GM19324 (cell line): ENCODE measurements at regions not wholly inside any gene's neighbourhood (a gene's known extent, or its start where the extent isn't known, plus 50 kb on each side); places are given as distances from the start of the nearest gene placed in this dataset.
"Not testable (repeated sequence)": the region's sequence is repeated elsewhere in the genome, so short reads cannot be mapped to it uniquely, and the experiment has no call there.

ENCODE experiments used
- ATAC-seq: cut with Tn5 transposase; IDR thresholded peaks from one replicate; pipeline ENCODE4 v1.9.1; 2021; ENCODE audit warnings: mild to moderate bottlenecking, moderate library complexity; ENCODE audit not compliant: unreplicated experiment, low FRiP score

DNA sequence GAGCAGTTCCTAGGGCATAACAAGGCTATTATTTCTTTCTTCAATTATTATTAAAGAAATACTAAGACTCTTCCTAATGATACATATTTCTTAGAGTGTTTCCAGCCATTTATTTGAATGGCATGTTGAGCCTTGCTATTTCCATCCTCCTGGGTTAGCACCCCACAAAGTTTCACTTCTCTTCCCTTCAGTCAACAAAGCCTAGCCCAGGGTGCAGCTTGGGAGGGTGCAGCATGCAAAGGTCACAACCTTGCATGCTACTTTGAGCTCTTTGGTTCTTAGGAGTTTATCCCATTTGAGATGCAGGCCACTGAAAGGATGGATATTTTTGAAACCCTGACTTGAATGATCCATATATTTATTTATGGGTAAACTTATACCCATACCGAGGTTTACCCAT, 454.4 kb upstream of the MEIS1 start:
- no peak for ATAC-seq

DNA sequence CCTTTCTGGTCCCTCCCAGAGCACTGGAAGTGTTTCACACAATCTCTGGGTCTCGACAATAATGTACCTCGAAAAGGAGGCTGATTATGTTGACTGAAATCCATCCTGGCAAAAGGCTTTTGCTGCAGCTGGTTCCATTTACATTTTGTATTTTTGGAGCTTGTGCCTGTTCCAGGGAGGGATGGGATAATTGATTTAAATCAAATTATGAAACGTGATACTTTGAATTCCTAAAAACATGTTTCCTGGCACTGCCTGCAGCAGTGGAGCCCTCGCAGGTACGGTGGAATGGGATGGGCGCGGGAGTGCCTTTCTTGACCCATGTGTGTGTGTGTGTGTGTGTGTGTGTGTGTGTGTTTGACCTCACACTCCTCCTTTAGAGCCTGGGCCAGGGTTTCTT, 455.5 kb upstream of the MEIS1 start:
- ATAC-seq: no peak

DNA sequence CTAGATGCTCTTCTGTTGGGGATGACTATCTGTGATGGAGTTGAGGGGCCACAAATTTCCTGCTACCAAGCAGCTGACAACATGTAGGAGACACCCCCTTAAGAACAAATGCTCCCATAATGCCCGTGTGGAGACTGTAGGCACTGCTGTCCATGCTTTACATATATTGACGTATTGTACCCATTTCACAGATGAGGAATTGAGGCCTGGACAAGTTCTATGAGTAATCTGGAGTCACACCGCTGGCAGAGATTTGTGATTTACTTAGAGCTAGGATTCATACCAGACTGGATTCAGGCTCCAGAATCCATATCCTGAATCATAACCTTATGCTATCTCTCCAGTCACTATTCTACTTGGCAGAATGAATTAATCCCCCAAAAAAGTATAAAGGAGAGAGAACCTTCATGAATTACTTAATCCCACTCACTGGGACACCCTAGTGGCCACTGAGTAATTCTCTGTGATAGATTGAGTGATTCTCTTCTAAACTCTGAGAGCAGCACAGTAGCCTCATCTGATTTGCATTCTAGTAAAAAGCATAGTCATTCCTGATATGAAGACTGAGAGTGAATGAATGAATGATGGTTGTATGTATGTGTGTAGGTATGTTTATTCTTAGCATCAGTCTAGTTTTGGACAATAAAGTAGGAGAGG, 460.7 kb upstream of the MEIS1 start:
- ATAC-seq: no peak

DNA sequence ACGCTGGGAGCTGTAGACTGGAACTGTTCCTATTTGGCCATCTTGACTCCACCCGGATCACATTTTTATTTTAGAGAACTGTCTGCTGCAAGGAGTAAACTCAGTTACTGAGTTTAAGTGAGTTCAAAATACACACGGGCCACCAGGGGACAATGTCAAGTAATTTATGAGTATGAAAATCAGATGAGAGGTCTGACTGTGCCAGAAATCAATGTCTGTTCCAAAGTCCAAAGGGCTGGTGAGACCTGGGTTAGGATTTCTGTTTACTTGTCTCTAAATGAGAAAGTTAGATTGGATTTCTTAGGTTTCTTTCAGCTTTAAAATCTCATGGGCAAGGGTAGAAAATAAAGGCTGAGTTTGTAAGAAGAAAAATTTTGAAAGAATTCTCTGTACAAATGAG, 465.8 kb upstream of the MEIS1 start:
- ATAC-seq: no peak

DNA sequence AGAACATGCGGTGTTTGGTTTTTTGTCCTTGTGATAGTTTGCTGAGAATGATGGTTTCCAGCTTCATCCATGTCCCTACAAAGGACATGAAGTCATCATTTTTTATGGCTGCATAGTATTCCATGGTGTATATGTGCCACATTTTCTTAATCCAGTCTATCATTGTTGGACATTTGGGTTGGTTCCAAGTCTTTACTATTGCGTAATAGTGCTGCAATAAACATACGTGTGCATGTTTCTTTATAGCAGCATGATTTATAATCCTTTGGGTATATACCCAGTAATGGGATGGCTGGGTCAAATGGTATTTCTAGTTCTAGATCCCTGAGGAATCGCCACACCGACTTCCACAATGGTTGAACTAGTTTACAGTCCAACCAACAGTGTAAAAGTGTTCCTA, 471.6 kb upstream of the MEIS1 start:
- ATAC-seq: not testable (repeated sequence)

DNA sequence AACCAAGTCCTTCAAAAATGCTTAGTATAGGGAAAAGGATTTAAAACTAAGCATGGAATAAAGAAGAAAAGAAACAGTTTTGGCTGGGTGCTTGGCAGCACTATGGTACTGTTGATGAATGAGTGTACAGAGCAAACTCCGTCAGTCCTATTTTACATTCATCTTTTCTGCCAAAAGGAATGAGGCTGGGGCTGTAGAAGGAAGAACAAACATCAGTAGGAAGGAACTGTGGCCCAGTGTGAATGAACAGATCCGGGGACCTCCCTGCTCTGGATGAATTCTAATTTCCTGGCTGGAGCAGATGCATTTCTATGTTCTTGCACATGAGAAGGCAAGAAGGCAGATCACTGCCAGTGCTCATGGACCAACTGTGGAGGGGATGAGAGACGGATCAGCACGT, 474.0 kb upstream of the MEIS1 start:
- ATAC-seq: no peak

DNA sequence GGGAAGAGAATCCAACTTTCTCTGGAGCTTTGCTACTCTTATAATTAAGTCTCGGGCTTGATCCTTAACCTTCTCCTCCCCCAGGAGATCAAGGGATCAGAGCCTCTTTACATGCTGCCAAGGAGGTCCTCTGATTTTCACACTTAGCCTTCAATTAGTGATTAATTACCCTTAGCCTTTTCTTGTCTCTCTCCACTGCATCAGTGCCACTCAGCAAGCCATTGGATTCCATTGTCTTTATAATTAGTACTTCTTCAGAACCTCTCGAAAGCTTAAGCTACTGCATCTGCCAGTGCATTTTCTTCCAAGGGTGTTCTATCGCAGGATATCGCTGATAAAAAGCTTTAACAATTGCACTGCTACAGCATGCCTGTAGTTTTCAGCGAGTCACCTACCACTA, 477.0 kb upstream of the MEIS1 start:
- no peak for ATAC-seq

DNA sequence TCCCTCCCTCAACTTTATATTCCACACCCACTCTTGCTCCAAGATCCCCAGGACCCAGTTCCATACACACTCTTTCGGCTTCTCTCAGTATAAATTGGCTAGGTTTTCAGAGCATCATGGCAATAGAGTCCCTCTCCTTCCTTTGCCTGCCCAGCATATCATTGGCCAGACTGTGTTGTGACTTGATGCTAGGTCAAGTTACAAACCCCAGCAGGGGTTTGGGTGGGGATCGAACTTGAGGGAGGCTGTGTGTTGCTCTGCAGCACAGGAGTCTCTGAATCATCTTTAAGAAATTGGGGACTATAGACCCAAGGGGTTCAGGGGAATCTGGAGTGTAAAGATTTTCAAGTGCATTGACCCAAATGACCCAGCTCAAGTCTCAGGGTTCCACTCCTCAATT, 477.5 kb upstream of the MEIS1 start:
- ATAC-seq: no peak

DNA sequence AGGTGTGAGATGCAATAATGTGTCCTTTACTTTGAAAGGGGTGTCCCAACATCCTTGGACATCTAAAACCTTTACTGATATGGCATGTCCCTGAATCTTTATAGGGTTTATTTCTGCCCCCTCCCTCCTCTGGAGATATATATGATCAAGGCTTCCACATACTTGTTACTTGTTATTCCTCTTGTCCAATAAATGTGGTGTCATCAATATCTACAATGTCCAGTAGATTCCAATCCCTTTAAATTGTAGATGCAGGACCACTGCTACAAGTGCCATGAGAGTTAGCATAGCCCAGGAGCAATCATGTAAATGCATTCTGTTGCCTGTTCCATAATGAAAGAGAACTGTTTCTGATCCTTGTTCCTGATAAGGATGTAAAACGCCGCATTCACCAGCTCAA, 479.7 kb upstream of the MEIS1 start:
- no peak for ATAC-seq

DNA sequence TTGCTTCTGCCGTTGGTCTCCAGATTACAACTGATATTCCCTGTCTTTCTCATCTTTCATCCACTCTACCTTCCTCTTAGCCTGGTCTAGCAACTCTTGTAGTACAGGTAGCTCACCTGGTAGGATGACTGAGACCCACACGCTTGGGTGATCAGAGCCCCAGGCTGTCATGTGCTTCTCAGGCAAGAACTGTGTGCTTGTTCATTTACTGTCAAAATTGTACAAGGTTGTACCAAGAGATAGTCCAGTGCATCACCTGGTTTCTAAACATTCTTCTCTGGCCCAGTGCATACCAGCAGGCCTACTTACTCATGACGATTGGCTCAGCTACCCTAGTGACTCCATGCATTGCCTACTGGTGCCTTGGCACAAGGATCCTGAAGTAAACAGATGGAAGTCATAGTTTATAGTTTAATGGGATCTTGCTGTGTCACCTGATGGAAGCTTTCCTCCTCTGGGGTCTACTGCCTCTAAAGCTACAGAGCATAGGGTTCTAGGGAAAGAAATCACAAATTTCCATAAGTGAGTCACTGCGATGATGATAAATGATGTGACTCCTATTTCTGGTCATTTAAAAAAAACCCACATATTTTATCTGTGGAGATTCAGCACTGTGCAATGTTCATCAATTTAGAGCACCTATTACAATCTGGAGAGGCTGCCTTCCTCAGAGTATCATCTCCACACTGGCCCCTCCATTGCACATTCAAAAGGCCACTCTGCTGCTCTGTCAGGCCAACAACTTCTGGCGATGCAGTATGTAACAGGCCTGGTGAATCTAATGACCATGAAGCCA, 481.8 kb upstream of the MEIS1 start:
- ATAC-seq: no peak

DNA sequence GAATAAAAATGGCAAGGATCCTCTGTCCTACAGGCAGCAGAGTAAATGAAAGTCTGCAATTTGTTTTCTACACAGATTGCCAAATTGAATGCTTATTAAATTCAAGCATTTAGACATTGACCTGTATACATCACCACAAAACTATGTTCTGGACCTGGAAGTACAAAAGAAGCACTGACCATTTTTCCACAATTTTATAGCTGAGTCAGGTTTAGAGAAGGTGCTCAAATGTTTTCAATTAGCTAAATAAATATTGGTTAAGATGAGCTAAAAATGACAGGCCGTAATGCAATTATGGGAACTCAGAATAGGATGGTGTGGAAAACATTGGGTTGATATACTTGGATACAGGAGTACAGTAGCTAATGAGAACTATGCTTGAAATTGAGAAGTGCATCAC, 490.7 kb upstream of the MEIS1 start:
- no peak for ATAC-seq

DNA sequence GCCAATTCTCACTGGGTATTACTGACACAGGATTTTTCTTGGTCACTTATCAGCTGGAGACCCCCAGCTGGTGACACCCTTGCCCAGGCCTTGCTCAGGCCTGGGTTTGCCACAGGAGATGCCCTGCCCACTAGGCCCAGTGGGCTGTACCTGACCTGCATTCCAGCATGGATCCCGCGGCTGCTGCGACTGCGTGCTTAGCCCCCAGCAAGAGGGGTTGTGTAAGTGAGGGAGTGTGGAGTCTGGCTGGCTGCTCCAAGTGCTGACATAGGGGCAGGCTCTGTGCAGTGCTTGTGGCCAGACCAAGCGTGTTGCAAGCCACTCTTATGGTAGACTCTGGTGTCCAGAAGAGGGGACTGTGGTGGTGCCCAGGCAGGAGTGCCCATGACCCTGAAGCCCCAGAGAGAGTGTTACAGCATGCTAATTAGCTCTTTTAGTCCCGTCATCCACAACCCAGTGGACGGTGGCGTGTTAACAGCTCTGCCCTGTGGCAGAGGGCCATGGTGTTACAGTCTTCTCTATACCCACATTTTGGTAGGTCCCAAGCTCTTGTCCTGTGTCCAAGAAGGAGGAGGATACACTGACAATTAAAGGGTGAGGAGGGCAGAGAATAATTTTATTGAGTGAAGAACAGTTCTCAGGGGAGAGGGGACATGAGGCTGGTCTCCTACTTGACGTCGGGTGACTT, 491.7 kb upstream of the MEIS1 start:
- ATAC-seq: no peak

DNA sequence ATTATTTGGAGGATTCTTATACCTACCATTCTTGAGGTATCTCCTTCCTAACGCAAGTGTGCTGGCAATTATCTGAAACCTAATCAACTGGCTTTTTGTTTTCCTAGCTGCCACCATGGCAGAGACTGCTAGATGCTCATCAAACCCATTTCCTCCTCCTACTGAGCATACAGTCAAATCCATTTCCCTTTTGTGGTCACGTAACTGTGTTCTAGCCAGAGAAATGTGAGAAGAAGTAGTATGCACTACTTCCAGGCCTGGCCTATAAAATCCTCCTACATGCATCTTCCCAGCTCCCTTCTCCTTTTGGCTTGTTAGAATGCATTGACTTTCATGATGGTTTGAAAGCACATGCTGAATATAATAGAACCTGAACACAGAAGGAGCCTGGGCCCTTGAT, 494.1 kb upstream of the MEIS1 start:
- ATAC-seq: no peak

DNA sequence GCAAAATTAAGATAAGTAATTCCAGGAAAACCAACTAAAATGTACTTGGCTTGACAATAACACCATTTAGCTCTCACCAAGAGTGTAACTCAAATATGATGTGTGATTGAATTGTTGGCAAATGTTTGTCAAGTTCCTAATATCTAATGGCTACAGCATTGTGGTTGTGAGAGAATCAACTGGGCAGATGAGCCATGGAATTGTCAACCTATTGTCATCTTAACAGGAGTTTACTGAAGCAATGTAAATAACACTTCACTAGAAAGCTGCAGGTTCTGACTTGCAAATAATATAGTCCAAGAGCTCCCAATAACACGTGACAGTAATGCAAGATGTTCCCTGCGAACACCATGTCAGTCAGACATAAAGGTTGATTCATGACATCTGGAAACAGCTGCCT, 495.2 kb upstream of the MEIS1 start:
- ATAC-seq: no peak

DNA sequence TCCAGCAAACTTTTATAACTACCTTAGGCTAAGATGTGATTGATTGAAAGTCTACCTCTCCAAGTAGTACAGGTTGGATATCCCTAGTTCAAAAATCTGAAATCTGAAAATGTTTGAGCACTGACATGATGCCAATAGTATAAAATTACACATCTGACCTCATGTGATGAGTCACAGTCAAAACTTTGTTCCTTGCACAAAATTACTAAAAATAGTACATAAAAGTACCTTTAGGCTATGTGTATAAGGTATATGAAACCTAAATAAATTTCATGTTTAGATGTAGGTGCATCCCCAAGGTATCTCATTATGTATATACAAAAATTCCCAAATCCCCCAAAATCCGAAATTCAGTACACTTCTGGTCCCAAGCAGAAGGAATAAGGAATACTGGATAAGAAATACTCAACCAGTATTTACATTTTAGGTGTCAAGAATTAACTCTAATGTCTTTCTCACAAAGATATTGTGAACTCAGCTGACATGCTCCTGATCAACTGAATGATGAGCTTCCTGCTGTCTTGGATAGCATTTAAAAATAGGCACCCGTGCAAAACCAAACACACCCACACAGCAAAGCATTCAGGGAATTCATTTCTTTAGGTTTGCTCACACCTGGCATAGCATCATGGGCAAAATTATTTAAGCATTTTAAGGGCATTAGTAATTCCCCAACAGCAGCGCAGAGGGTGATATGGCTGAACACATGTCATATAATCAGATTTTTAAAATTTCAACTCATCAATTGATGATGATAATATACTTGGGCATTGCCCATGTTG, 497.4 kb upstream of the MEIS1 start:
- no peak for ATAC-seq

DNA sequence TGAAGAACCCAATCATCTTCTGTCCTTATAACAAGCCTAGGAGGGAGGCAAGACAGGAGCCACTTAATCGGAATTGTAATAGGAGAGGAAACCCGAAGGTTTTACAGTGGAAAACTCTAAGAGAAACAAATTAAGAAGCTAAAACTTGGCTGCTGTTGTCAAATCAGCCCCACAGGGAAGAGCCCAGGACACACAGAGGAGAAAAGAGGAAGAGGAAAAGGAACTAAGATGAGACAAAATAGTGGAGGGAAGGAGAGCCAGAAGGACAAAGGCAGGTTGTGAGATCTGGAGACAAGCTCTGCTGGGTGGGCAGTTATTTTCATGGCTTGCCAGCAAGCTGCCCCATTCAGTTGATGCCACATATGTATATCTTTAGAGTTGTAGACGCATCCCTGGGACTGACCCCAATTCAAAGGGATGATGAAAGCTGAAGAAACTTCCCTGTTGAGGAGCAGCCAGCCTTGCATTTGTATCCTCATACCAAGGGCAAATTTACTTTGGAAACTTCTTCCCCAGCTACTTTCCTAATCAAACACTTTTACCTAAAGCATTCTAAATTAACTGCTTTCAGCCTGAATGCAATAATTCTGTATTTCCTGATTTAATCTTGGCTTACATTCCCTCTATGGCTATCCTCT, 499.8 kb upstream of the MEIS1 start:
- no peak for ATAC-seq

DNA sequence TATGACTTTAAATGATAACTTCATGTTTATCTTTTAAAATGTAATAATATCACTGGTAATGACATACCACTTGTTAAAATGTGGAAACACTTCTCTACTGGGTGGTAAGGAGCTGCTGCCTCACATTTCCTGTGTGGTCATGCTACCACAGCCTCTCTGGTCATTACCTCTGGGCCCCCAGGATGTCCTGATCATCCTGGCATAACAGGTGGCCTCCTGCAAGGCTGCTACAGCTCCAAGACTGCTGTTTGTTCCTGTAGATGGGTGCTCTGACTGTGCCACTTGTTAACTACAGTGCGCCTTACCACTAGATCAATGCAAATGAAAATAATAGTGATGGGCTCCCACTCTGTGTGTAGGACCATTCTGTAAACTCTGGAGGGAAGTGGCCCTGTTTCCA, 500.2 kb upstream of the SPRED2 start:
- no peak for ATAC-seq

DNA sequence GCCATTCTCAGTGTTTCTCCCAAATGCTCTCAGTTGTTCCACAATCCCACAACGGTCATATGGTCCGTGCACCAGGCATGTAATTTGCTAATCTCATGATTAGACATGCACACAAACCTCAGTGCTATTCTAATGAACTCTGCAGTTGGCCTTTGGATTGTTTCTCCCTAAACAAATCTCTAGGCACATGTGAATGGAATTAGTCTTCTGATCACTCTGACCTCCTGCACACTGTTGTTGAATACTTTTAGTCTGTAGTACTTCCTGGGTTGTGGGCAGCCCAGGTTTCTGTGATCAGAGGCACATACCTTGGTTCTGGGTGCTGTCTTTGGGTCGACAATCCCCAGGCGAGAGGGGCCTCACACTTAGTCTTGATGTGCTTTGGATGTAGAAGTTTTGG, 498.7 kb upstream of the SPRED2 start:
- no peak for ATAC-seq

DNA sequence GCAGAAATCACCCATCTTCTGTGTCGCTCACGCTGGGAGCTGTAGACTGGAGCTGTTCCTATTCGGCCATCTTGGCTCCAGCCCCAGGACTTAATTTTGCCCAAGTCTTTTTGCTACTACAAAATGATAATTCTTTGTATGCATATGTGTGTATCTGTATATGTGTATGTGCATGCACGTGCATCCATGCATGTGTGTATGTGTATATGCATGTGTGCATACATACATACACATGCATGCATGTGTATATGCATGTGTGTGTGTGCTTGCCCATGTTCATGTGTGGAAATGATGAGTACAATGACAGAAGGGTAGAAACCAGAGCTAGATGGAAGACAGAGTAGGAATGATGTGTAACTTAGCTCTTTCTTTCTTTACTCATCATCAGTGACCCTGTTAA, 497.9 kb upstream of the SPRED2 start:
- ATAC-seq: no peak

DNA sequence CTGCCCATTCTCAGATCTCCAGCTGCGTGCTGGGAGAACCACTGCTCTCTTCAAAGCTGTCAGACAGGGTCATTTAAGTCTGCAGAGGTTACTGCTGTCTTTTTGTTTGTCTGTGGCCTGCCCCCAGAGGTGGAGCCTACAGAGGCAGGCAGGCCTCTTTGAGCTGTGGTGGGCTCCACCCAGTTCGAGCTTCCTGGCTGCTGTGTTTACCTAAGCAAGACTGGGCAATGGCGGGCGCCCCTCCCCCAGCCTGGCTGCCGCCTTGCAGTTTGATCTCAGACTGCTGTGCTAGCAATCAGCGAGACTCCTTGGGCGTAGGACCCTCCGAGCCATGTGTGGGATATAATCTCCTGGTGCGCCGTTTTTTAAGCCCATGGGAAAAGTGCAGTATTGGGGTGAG, 497.3 kb upstream of the SPRED2 start:
- ATAC-seq: not testable (repeated sequence)

DNA sequence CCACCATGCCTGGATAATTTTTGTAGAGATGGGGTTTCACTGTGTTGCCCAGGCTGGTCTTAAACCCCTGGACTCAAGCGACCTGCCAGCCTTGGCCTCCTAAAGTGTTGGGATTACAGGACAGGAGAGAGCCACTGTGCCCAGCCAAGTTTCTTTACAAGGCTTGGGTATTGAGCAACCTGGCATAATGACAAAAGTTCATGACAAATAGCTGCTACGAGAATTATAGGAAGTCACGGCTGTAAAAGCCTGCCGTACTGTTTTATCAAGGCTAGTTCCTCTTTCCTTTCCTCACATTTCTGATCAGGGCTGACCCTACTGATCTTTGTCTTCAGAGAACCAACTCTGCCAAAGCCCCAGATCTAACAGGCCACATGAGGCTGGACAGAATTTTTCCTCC, 490.4 kb upstream of the SPRED2 start:
- ATAC-seq: no peak
